ENCODE measurements at regions not wholly inside any gene's neighbourhood (a gene's known extent, or its start where the extent isn't known, plus 50 kb on each side); places are given as distances from the start of the nearest gene placed in this dataset.
"Not testable (repeated sequence)": the region's sequence is repeated elsewhere in the genome, so short reads cannot be mapped to it uniquely, and the experiment has no call there.

DNA sequence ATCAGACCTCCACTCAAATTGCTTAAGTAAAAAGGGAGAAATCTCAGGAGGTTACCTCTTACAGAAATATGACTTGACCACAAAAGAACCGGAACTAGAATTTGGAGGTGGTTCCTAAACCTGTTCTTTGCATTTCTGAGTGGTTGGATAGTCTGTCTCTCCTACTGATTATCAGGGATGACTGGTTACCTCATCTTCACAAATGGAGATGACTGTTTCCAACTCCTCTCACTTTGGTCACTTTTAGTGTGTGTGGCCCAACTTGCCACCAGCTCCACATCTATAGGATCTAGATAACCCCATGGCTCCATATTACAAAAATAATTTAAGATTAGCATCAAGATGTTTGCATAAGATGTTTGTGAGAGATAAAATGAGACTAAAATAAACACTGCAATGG is 95.5 kb downstream of the CCDC71L start:
- DNase-seq (ENCODE audit: low read depth, low spot score): no peak
- in situ Hi-C loops (cut with HindIII; ENCODE audit: low sequenced_read_pairs): no loop called here

DNA sequence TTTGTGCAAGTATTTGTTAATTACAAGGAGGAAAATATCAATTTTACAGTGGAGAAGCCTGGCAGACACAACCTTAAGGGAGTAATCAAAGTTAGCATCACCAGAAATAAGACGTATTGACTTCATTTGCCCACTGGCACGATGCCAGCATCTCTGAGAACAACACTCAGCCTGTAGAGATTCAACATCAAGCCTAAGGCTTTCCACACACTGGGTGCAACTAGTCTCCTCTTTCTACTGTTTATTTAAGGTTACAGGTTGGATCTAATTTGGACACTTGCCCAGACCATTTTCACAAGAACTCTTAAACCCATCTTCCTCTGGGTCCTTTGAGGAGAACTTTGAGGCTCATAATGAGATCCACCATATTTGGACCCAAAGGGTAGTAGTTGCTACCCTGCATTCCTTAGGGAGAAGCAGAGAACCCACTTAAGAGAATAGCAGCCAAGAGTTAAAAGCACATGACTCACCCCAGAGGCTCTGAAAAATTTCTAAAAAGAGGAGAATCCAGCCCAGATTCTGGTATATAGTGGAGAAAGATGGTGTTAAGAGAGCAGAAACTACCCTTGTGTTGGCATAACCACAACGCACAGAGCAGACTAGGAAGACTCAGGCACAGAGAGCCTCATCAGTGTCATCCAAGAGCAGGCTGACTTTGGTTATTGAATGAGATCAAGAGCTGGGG is 97.3 kb downstream of the CCDC71L start:
- TF ChIP-seq, protein P1, sequence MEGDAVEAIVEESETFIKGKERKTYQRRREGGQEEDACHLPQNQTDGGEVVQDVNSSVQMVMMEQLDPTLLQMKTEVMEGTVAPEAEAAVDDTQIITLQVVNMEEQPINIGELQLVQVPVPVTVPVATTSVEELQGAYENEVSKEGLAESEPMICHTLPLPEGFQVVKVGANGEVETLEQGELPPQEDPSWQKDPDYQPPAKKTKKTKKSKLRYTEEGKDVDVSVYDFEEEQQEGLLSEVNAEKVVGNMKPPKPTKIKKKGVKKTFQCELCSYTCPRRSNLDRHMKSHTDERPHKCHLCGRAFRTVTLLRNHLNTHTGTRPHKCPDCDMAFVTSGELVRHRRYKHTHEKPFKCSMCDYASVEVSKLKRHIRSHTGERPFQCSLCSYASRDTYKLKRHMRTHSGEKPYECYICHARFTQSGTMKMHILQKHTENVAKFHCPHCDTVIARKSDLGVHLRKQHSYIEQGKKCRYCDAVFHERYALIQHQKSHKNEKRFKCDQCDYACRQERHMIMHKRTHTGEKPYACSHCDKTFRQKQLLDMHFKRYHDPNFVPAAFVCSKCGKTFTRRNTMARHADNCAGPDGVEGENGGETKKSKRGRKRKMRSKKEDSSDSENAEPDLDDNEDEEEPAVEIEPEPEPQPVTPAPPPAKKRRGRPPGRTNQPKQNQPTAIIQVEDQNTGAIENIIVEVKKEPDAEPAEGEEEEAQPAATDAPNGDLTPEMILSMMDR (IDR thresholded peaks at IDR 0.05; ENCODE audit: low read depth, low read length): no peak
- in situ Hi-C loops (cut with HindIII; ENCODE audit: low sequenced_read_pairs): no loop called here
- H3K4me3 ChIP-seq (ENCODE audit: low read depth, low read length): no peak overlapping the region
- DNase-seq (ENCODE audit: low read depth, low spot score): peak; percentile 1

More for the DNA sequence above, 95.5 kb downstream of the CCDC71L start:
- H3K4me3 ChIP-seq (ENCODE audit: low read depth, low read length): no peak overlapping the region
- TF ChIP-seq, protein P1 (IDR thresholded peaks at IDR 0.05; ENCODE audit: low read depth, low read length): no peak

DNA sequence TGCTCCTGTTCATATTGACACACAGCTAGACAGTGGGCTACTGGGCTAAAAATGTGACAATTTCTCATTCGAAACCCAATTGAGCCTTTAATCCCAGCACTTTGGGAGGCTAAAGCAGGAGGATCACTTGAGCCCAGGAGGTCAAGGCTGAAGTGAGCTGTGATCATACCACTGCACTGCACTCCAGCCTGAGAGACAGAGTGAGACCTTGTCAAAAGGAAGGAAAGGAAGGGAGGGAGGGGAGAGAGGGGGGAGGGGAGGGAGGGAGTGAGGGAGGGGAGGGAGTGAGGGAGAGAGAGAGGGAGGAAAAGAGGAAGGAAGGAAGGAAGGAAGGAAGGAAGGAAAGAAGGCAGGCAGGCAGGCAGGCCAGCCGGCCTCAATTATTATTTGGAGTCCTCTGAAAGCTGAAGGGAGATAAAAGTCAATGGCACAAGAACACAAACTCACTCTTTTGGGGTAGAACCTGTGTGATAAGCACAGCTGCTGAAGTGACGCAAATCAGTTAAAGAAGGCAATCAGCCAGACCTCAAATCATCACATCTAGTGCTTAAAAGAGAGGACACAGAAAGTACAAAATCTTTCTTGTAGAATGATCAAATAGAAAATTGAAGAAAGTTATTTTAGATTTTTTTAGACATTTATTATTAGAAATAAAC is 98.1 kb downstream of the CCDC71L start:
- no peak overlapping the region for H3K4me3 ChIP-seq (ENCODE audit: low read depth, low read length)
- in situ Hi-C loops (cut with HindIII; ENCODE audit: low sequenced_read_pairs): no loop called here

DNA sequence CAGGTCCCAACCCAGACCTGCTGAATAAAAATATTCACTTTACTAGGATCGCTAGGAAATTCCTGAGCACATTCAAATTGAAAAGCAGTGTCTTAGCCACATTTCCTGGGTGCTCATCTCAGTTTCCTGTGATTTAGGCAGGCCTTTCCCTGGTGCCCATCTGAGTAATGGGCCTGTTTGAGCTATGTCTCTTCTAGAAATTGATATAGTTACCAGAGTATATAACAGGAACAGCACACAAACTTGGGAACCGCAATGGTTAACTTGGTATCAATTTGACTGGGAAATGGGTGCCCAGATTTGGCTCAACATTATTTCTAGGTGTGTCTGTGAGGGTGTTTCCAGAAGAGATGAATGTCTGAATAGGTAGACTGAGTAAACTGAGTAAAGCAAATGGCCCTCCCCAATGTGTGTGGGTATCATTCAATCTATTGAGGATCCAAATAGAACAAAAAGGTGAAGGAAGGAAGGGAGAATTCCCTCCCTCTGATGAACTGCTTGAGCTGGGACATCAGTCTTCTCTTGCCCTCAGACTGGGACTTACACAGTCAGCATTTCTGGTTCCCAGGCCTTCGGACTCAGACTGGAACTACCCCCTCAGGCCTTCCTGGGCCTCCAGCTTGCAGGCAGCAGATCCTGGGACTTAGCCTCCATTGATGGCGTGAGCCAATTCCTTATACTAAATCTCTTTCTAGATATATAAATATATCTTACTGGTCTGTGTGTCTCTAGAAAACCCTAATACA is 99.1 kb downstream of the CCDC71L start:
- H3K4me3 ChIP-seq (ENCODE audit: low read depth, low read length): no peak overlapping the region
- TF ChIP-seq, protein P1 (IDR thresholded peaks at IDR 0.05; ENCODE audit: low read depth, low read length): no peak
- DNase-seq (ENCODE audit: low read depth, low spot score): no peak
- in situ Hi-C loops (cut with HindIII; ENCODE audit: low sequenced_read_pairs): no loop called here

More for the DNA sequence above, 98.1 kb downstream of the CCDC71L start:
- no peak for DNase-seq (ENCODE audit: low read depth, low spot score)
- TF ChIP-seq, protein P1 (IDR thresholded peaks at IDR 0.05; ENCODE audit: low read depth, low read length): no peak

DNA sequence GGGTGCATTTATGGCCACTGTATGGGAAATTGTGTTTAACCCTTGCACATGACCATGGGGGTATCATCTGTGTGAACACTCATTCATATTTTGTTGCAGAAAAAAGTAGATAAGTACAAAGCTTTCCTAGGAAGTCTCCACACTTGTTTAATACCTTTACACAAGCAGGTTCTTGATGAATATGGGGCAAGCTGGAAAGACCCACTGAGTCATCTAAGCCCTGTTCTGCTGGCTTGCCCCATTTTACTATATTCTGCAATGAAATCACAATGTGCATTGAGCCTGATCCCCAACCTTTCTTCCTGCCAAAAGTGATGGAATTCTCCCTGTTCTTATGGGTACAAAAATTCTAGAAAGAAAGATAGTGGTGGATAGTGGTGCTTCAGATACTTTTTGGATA is 99.8 kb downstream of the CCDC71L start:
- H3K4me3 ChIP-seq (ENCODE audit: low read depth, low read length): no peak overlapping the region
- TF ChIP-seq, protein P1 (IDR thresholded peaks at IDR 0.05; ENCODE audit: low read depth, low read length): no peak
- in situ Hi-C loops (cut with HindIII; ENCODE audit: low sequenced_read_pairs): no loop called here
- no peak for DNase-seq (ENCODE audit: low read depth, low spot score)

DNA sequence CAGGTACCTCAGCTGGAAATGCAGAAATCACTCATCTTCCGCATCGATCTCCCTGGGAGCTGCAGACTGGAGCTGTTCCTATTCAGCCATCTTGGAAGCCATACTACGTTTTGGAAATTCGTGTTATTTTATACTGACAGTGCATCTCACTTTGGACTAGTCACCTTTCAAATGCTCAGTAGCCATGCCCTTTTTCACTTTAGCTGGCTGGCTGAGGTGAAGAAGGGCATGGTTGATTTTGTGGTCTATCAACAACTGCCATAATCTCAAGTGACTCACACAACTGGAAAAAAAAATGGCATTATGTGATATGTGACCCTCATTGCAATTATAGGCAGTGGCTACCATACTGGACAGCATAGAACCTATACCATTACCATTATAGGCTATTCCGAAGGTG is 100.5 kb downstream of the CCDC71L start:
- no peak overlapping the region for H3K4me3 ChIP-seq (ENCODE audit: low read depth, low read length)
- no peak for DNase-seq (ENCODE audit: low read depth, low spot score)
- TF ChIP-seq, protein P1 (IDR thresholded peaks at IDR 0.05; ENCODE audit: low read depth, low read length): no peak
- in situ Hi-C loops (cut with HindIII; ENCODE audit: low sequenced_read_pairs): no loop called here

DNA sequence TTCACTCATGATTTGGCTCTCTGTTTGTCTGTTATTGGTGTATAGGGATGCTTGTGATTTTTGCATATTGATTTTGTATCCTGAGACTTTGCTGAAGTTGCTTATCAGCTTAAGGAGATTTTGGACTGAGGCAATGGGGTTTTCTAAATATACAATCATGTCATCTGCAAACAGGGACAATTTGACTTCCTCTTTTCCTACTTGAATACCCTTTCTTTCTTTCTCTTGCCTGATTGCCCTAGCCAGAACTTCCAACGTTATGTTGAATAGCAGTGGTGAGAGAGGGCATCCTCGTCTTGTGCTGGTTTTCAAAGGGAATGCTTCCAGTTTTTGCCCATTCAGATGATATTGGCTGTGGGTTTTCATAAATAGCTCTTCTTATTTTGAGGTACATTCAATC is 104.7 kb downstream of the CCDC71L start:
- in situ Hi-C loops (cut with HindIII; ENCODE audit: low sequenced_read_pairs); DNase-seq (ENCODE audit: low read depth, low spot score); H3K4me3 ChIP-seq (ENCODE audit: low read depth, low read length): not testable (repeated sequence)

DNA sequence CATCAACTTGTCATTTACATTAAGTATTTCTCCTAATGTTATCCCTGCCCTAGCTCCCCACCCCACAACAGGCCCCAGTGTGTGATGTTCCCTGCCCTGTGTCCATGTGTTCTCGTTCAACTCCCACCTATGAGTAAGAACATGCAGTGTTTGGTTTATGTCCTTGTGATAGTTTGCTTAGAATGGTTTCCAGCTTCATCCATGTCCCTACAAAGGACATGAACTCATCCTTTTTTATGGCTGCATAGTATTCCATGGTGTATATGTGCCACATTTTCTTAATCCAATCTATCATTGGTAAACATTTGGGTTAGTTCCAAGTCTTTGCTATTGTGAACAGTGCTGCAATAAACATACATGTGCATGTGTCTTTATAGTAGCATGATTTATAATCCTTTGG is 106.3 kb downstream of the CCDC71L start:
- DNase-seq (ENCODE audit: low read depth, low spot score); in situ Hi-C loops (cut with HindIII; ENCODE audit: low sequenced_read_pairs); H3K4me3 ChIP-seq (ENCODE audit: low read depth, low read length): not testable (repeated sequence)
